ENCODE measurements at regions not wholly inside any gene's neighbourhood (a gene's known extent, or its start where the extent isn't known, plus 50 kb on each side); places are given as distances from the start of the nearest gene placed in this dataset.

DNA sequence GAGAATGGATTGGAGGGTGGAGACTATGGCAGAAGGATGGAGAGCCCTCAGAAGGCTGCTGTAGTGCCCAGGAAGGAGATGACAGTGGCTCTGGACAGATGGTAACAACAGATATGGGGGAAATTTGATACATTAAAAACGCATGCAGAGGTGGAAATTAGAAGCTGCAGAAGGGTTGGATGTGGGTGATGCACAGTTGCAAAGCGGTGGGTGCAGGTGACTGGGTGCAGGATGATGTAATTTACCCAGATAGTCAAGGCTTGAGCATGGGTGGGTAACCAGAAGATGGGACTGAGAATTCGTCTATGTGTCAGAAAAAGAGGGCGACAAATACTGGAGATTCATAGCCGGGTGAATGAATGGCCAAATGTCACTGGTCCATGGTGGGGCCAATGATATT, 570.3 kb downstream of the MN1 start:
- H3K4me3 Mint-ChIP-seq: no peak overlapping the region
- H3K36me3 Mint-ChIP-seq: peaks cover 4% of the 10 kb centered on the region
- TF ChIP-seq, protein P1, sequence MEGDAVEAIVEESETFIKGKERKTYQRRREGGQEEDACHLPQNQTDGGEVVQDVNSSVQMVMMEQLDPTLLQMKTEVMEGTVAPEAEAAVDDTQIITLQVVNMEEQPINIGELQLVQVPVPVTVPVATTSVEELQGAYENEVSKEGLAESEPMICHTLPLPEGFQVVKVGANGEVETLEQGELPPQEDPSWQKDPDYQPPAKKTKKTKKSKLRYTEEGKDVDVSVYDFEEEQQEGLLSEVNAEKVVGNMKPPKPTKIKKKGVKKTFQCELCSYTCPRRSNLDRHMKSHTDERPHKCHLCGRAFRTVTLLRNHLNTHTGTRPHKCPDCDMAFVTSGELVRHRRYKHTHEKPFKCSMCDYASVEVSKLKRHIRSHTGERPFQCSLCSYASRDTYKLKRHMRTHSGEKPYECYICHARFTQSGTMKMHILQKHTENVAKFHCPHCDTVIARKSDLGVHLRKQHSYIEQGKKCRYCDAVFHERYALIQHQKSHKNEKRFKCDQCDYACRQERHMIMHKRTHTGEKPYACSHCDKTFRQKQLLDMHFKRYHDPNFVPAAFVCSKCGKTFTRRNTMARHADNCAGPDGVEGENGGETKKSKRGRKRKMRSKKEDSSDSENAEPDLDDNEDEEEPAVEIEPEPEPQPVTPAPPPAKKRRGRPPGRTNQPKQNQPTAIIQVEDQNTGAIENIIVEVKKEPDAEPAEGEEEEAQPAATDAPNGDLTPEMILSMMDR (IDR thresholded peaks at IDR 0.05; ENCODE audit: unreplicated experiment): no peak
- H3K27me3 Mint-ChIP-seq (ENCODE audit: low read depth): peaks cover 2% of the 10 kb centered on the region
- DNase-seq (ENCODE audit: low spot score in 2 of 2, unreplicated experiment in 2 of 2): no peak
- H3K27ac Mint-ChIP-seq: no peak overlapping the region
- H3K4me1 Mint-ChIP-seq: peaks cover 30% of the 10 kb centered on the region
- peaks cover 23% of the 10 kb centered on the region for H3K9me3 Mint-ChIP-seq

DNA sequence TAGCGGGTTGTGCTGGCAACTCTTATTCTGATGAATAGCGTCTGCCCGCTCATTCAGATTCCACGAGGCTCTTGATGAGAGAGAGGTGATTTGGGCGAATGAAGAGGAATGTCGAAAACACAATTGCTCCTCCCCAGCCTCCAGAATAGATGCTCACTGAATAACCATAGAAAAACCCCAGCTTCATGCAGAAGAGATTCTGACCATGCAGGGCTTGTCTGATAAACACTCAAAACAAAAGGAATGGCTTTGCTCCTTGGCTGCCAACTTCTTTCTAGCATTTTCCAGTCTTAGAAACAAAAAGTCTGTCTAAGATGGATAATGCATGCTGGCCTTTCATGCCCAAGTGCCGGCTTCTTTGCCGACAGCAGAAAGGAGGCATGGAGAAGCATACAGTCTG, 569.5 kb downstream of the MN1 start:
- Mint-ChIP-seq H3K9me3 (peaks cover 23% of the 10 kb centered on the region), H3K4me3 (no peak overlapping the region), H3K36me3 (peaks cover 4% of the 10 kb centered on the region), H3K4me1 (peaks cover 37% of the 10 kb centered on the region), H3K27me3 (ENCODE audit: low read depth) (peaks cover 1% of the 10 kb centered on the region), H3K27ac (no peak overlapping the region)
- DNase-seq (ENCODE audit: low spot score in 2 of 2, unreplicated experiment in 2 of 2): no peak
- TF ChIP-seq, protein P1 (IDR thresholded peaks at IDR 0.05; ENCODE audit: unreplicated experiment): no peak

DNA sequence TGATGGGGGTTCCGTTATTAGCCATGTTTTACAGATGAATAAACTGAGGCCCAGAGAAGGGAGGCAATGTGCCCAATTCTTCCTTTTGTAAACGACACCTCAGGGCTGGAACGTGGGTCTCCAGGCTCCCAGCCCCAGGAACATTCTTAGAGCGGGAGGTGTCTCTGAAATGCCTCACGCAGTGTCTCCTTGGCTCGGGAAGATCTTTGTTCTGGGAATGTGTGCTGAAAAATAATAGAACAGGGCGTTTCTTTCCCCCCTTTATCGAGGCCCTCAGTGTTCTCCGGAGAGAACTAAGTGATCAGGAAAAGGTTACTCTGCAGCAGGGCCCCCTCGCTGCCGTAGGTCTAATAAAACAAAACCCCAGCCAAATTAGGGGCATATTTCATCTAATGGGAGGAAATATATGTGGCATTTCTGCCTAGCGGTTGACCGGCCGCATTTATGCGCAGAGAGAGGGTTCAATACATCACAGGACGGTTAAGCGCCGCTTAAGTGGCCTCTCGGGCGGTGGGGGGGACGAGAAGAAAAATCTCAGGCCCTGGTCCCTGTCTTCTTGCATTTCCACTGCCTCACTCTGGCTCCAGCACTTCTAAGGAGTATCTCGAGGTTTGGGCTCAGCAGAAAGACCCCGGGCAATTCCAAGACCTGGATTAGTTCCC, 564.3 kb downstream of the MN1 start:
- H3K9me3 Mint-ChIP-seq: peaks cover 7% of the 10 kb centered on the region
- no peaks in the 10 kb centered on the region for H3K36me3 Mint-ChIP-seq
- no peaks in the 10 kb centered on the region for H3K27me3 Mint-ChIP-seq (ENCODE audit: low read depth)

DNA sequence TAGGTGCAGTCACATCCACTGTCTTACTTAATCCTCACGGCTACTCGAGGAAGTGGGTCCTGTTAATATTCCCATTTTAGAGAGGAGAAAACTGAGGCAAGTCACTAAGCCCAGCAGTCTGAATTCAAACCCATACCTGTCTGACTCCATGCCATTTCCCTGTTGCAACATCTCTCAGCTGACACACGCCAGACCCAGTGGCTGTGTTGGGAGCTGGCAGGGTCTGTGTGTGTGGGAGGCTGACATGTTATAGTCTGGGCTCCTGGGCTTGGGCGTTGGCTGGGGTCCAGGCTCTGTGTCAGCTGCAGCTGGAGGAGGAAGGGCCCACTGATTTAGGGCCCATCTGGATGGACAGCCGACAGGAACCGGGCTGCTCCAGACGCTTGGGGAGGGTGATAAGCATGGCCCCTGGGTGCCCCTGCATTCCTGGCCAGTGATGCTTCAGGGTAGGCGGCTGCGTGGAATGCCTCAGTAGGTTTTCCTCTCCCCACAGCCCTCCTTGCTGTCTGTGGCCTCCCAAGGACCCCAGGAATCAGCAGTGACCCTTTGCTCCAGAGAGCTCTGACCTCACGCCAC, 562.5 kb downstream of the MN1 start:
- peaks cover 60% of the 10 kb centered on the region for H3K4me1 Mint-ChIP-seq
- DNase-seq (ENCODE audit: low spot score in 2 of 2, unreplicated experiment in 2 of 2): peak; percentile 81 to 88
- no peaks in the 10 kb centered on the region for H3K27me3 Mint-ChIP-seq (ENCODE audit: low read depth)
- H3K36me3 Mint-ChIP-seq: peaks cover 1% of the 10 kb centered on the region
- TF ChIP-seq, protein P1 (IDR thresholded peaks at IDR 0.05; ENCODE audit: unreplicated experiment): no peak
- H3K27ac Mint-ChIP-seq: peak overlapping the region; percentile 98
- H3K9me3 Mint-ChIP-seq: peaks cover 9% of the 10 kb centered on the region
- no peak overlapping the region for H3K4me3 Mint-ChIP-seq

More for the DNA sequence above, 564.3 kb downstream of the MN1 start:
- DNase-seq (ENCODE audit: low spot score in 2 of 2, unreplicated experiment in 2 of 2): no peak
- Mint-ChIP-seq H3K4me1 (peaks cover 57% of the 10 kb centered on the region), H3K4me3 (no peak overlapping the region), H3K27ac (peak overlapping the region; percentile 92)
- TF ChIP-seq, protein P1 (IDR thresholded peaks at IDR 0.05; ENCODE audit: unreplicated experiment): no peak

DNA sequence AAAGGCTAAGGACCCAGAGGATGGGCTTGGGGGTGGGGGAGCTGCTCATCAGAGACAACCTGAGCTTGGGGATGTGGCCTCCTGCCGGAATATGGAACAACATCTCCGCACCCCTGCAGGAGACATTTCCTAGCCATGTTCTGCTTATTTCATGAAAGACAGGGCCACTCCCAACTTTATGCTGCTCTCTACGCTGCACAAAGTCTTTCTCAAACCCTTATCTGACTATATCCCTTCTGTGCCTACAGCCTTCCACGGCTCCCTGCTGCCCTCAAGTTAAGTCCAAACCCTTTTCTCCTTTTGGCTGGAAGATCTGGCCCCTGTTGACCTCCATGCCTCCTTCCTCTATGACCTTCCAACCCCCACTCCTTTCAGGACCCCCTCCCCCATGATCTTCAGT, 562.0 kb downstream of the MN1 start:
- Mint-ChIP-seq H3K27me3 (ENCODE audit: low read depth) (no peaks in the 10 kb centered on the region), H3K4me1 (peaks cover 60% of the 10 kb centered on the region), H3K36me3 (peaks cover 1% of the 10 kb centered on the region), H3K27ac (peak overlapping the region; percentile 98), H3K4me3 (no peak overlapping the region), H3K9me3 (peaks cover 10% of the 10 kb centered on the region)
- no peak for DNase-seq (ENCODE audit: low spot score in 2 of 2, unreplicated experiment in 2 of 2)
- TF ChIP-seq, protein P1 (IDR thresholded peaks at IDR 0.05; ENCODE audit: unreplicated experiment): no peak
